ENCODE measurements at regions not wholly inside any gene's neighbourhood (a gene's known extent, or its start where the extent isn't known, plus 50 kb on each side); places are given as distances from the start of the nearest gene placed in this dataset.

GRCh38 chr17:68103148-68103547 is 67.6 kb downstream of the KPNA2 start:
- TF ChIP-seq POLR2A (IDR thresholded peaks at IDR 0.05) (no peak), CTCF (IDR thresholded peaks at IDR 0.05) (no peak), EP300 (IDR thresholded peaks at IDR 0.05; ENCODE audit: low read depth) (no peak)
